ENCODE measurements at regions not wholly inside any gene's neighbourhood (a gene's known extent, or its start where the extent isn't known, plus 50 kb on each side); places are given as distances from the start of the nearest gene placed in this dataset.

DNA sequence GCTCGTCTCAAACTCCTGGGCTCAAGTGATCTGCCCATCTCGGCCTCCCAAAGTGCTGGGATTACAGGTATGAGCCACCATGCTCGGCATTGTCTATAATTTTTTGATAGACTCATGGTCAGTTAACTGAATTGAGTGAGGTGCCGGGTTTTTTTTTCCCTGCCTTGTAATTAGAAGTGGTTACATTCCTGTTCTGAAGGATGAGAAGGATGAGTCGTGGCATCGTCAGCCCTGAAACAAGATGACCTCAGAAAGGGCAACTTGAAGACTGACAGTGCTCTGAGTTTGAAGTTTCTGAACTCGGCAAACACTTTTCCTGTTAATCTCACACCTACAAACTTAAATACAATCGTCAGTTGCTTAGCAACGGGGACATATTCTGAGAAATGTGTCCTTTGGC lies 158.7 kb upstream of the PDE10A start:
- Histone ChIP-seq H4K20me1 (ENCODE audit: insufficient read depth) (no peaks in the 10 kb centered on the region), H3F3A (ENCODE audit: insufficient read depth, low read length, poor library complexity, severe bottlenecking) (no peaks in the 10 kb centered on the region), H3K36me3 (ENCODE audit: insufficient read depth, low read length) (no peaks in the 10 kb centered on the region), H3K9ac (ENCODE audit: low read length) (no peak overlapping the region), H2AFZ (ENCODE audit: low read depth, low read length) (no peak overlapping the region), H3K4me2 (ENCODE audit: low read length) (no peak overlapping the region), H3K9me2 (ENCODE audit: insufficient read depth, low read length) (no peaks in the 10 kb centered on the region), H3K4me3 (ENCODE audit: low read length) (no peak overlapping the region), H3K9me3 (ENCODE audit: low read length) (no peaks in the 10 kb centered on the region), H3K27me3 (ENCODE audit: insufficient read depth, low read depth, low read length) (no peaks in the 10 kb centered on the region), H3K27ac (ENCODE audit: low read length) (no peak overlapping the region), H3K79me2 (replicated peaks; ENCODE audit: insufficient read depth, low read length) (no peaks in the 10 kb centered on the region)
- TF ChIP-seq SMC3 (conservative IDR thresholded peaks at IDR 0.05; ENCODE audit: poor library complexity) = no peak
- TF ChIP-seq, protein P1, sequence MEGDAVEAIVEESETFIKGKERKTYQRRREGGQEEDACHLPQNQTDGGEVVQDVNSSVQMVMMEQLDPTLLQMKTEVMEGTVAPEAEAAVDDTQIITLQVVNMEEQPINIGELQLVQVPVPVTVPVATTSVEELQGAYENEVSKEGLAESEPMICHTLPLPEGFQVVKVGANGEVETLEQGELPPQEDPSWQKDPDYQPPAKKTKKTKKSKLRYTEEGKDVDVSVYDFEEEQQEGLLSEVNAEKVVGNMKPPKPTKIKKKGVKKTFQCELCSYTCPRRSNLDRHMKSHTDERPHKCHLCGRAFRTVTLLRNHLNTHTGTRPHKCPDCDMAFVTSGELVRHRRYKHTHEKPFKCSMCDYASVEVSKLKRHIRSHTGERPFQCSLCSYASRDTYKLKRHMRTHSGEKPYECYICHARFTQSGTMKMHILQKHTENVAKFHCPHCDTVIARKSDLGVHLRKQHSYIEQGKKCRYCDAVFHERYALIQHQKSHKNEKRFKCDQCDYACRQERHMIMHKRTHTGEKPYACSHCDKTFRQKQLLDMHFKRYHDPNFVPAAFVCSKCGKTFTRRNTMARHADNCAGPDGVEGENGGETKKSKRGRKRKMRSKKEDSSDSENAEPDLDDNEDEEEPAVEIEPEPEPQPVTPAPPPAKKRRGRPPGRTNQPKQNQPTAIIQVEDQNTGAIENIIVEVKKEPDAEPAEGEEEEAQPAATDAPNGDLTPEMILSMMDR (IDR thresholded peaks at IDR 0.05; ENCODE audit: poor library complexity, severe bottlenecking) = no peak

DNA sequence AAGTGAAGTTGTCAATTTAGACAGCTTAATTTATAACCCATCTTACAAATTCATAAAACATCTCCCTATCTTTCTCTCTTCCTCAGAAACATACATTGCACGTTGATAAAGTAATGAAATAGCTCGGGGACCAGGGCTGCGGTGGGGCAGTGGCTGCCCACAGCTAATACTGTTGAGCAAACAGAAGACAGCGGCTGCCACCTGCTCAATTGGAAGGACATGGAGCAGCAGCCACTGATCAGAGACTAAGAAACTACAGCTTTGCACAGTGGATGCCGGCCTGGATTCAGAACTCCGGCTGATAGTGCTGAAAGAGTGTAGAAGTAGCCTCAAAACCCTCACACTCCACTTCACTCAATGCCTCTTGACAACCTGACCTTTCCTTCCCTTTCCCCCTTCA lies 157.9 kb upstream of the PDE10A start:
- TF ChIP-seq POLR2AphosphoS5 (IDR thresholded peaks at IDR 0.05) (no peak), RAD21 (conservative IDR thresholded peaks at IDR 0.05) (no peak), TAF1 (IDR thresholded peaks at IDR 0.05; ENCODE audit: low read depth) (no peak), MXI1 (conservative IDR thresholded peaks at IDR 0.05; ENCODE audit: poor library complexity, severe bottlenecking) (no peak), SMC3 (conservative IDR thresholded peaks at IDR 0.05; ENCODE audit: poor library complexity) (no peak), EP300 (conservative IDR thresholded peaks at IDR 0.05; ENCODE audit: poor library complexity, severe bottlenecking) (no peak)
- TF ChIP-seq, protein P1 (IDR thresholded peaks at IDR 0.05; ENCODE audit: poor library complexity, severe bottlenecking) = no peak
- TF ChIP-seq, protein P2, sequence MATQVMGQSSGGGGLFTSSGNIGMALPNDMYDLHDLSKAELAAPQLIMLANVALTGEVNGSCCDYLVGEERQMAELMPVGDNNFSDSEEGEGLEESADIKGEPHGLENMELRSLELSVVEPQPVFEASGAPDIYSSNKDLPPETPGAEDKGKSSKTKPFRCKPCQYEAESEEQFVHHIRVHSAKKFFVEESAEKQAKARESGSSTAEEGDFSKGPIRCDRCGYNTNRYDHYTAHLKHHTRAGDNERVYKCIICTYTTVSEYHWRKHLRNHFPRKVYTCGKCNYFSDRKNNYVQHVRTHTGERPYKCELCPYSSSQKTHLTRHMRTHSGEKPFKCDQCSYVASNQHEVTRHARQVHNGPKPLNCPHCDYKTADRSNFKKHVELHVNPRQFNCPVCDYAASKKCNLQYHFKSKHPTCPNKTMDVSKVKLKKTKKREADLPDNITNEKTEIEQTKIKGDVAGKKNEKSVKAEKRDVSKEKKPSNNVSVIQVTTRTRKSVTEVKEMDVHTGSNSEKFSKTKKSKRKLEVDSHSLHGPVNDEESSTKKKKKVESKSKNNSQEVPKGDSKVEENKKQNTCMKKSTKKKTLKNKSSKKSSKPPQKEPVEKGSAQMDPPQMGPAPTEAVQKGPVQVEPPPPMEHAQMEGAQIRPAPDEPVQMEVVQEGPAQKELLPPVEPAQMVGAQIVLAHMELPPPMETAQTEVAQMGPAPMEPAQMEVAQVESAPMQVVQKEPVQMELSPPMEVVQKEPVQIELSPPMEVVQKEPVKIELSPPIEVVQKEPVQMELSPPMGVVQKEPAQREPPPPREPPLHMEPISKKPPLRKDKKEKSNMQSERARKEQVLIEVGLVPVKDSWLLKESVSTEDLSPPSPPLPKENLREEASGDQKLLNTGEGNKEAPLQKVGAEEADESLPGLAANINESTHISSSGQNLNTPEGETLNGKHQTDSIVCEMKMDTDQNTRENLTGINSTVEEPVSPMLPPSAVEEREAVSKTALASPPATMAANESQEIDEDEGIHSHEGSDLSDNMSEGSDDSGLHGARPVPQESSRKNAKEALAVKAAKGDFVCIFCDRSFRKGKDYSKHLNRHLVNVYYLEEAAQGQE (IDR thresholded peaks at IDR 0.05; ENCODE audit: borderline replicate concordance) = no peak
- Histone ChIP-seq H3K9ac (ENCODE audit: low read length) (no peak overlapping the region), H2AFZ (ENCODE audit: low read depth, low read length) (no peak overlapping the region), H3K4me3 (ENCODE audit: low read length) (no peak overlapping the region), H3K9me3 (ENCODE audit: low read length) (no peaks in the 10 kb centered on the region), H3K4me2 (ENCODE audit: low read length) (no peak overlapping the region), H3K27me3 (ENCODE audit: insufficient read depth, low read depth, low read length) (no peaks in the 10 kb centered on the region), H3K27ac (ENCODE audit: low read length) (no peak overlapping the region), H3K9me2 (ENCODE audit: insufficient read depth, low read length) (no peaks in the 10 kb centered on the region), H4K20me1 (ENCODE audit: insufficient read depth) (no peaks in the 10 kb centered on the region), H3K79me2 (replicated peaks; ENCODE audit: insufficient read depth, low read length) (no peaks in the 10 kb centered on the region), H3F3A (ENCODE audit: insufficient read depth, low read length, poor library complexity, severe bottlenecking) (no peaks in the 10 kb centered on the region), H3K36me3 (ENCODE audit: insufficient read depth, low read length) (no peaks in the 10 kb centered on the region)

All from neural cell (in vitro differentiated cells).